GM12878 (cell line): ENCODE measurements at regions not wholly inside any gene's neighbourhood (a gene's known extent, or its start where the extent isn't known, plus 50 kb on each side); places are given as distances from the start of the nearest gene placed in this dataset.

Experiments used
- ATAC-seq: fragments of 200-7000 bp; cut with Tn5 transposase; 3 replicates; pipeline ENCODE4 v1.9.1; 2020; ENCODE audit warnings: mild to moderate bottlenecking, moderate library complexity
- BruUV-seq: library from RNA; stranded (reverse); fragments of 400-500 nt; replicated peaks from 2 replicates; lab custom pipeline; 2021; lab: Mats Ljungman, UMichigan
- CTCF ChIA-PET: fragments of 300-600 bp; sonication (Branson Sonifier 250); formaldehyde crosslinking; extraction: SDS; loops from one replicate; lab custom pipeline; 2021; ENCODE audit warnings: inconsistent platforms; lab: Yijun Ruan, JAX
- POLR2A ChIA-PET: fragments of 350-600 bp; formaldehyde crosslinking; extraction: SDS; loops from one replicate; lab custom pipeline; 2021; ENCODE audit warnings: inconsistent platforms; lab: Charles Lee
- RAD21 ChIA-PET: fragments of 300-600 bp; sonication (Branson Sonifier 250); formaldehyde crosslinking; loops from one replicate; lab custom pipeline; 2023; ENCODE audit warnings: antibody characterized with exemption; ENCODE audit not compliant: unreplicated experiment; lab: Charles Lee
- SMC1A ChIA-PET: fragments of 300-600 bp; sonication (Branson Sonifier 250); formaldehyde crosslinking; loops from one replicate; lab custom pipeline; 2023; ENCODE audit not compliant: unreplicated experiment, uncharacterized antibody; lab: Charles Lee
- DNase-seq: peaks from one replicate; pipeline ENCODE4 v3.0.0-alpha.2; 2011; ENCODE audit warnings: low read depth, low spot score
- FAIRE-seq: peaks from 3 replicates; lab custom pipeline; 2011; peaks lifted over from hg19 to GRCh38; lab: Jason Lieb, UNC
- H2AFZ ChIP-seq: 2 replicates; pipeline ENCODE4 v1.6.0; 2011; ENCODE audit warnings: low read depth, low read length, control low read depth; ENCODE audit not compliant: control insufficient read depth
- H3K27ac ChIP-seq: 2 replicates; pipeline ENCODE4 v1.5.1; 2011; ENCODE audit warnings: control low read depth; ENCODE audit not compliant: control insufficient read depth, insufficient read depth
- H3K27me3 ChIP-seq, 2 experiments: replicated peaks in 1 of 2; 2 replicates each; pipeline versions ENCODE4 v1.6.0 to v1.6.1; 2011; ENCODE audit warnings: low read length in 1 of 2; ENCODE audit not compliant: control insufficient read depth in 2 of 2, insufficient read depth in 2 of 2
- H3K36me3 ChIP-seq, 2 experiments: 2 replicates each; pipeline ENCODE4 v1.5.1; 2011; ENCODE audit warnings: low read length in 1 of 2; ENCODE audit not compliant: control insufficient read depth in 2 of 2, insufficient read depth in 2 of 2
- H3K4me1 ChIP-seq: 2 replicates; pipeline ENCODE4 v1.6.1; 2011; ENCODE audit warnings: mild to moderate bottlenecking, low read length, moderate library complexity, mixed read lengths; ENCODE audit not compliant: control insufficient read depth, insufficient read depth
- H3K4me2 ChIP-seq: 2 replicates; pipeline ENCODE4 v1.6.0; 2011; ENCODE audit warnings: control low read depth; ENCODE audit not compliant: control insufficient read depth, insufficient read depth
- H3K4me3 ChIP-seq: fragments of 200-600 bp; sonication (generic); 2 replicates; pipeline ENCODE4 v1.5.1; 2016
- H3K79me2 ChIP-seq: 2 replicates; pipeline ENCODE4 v1.6.0; 2011; ENCODE audit warnings: low read length; ENCODE audit not compliant: control insufficient read depth, insufficient read depth
- H3K9ac ChIP-seq: 2 replicates; pipeline ENCODE4 v1.8.0; 2011; ENCODE audit warnings: low read length, control low read depth, mixed read lengths; ENCODE audit not compliant: control insufficient read depth, insufficient read depth
- H3K9me3 ChIP-seq: replicated peaks from 3 replicates; pipeline ENCODE4 v1.5.1; 2011; ENCODE audit warnings: mild to moderate bottlenecking, low read length; ENCODE audit not compliant: control insufficient read depth, insufficient read depth
- H4K20me1 ChIP-seq: 2 replicates; pipeline ENCODE4 v1.6.0; 2011; ENCODE audit not compliant: control insufficient read depth, insufficient read depth
- CREB1 ChIP-seq: IDR thresholded peaks from 2 replicates; pipeline ENCODE4 v1.6.1; 2012; ENCODE audit warnings: low read depth, mild to moderate bottlenecking, inconsistent platforms
- CUX1 ChIP-seq: IDR thresholded peaks from 2 replicates; pipeline ENCODE4 v1.6.1; 2012; ENCODE audit warnings: improper control_type of control experiment, low read depth, low read length; ENCODE audit not compliant: insufficient replicate concordance
- FOXM1 ChIP-seq: IDR thresholded peaks from 2 replicates; pipeline ENCODE4 v1.6.1; 2012; ENCODE audit warnings: low read depth, mild to moderate bottlenecking, inconsistent platforms, low read length, moderate library complexity
- LARP7 ChIP-seq: fragments of 450-650 bp; IDR thresholded peaks from 2 replicates; pipeline ENCODE4 v1.6.1; 2017; ENCODE audit warnings: mild to moderate bottlenecking
- MEF2A ChIP-seq: IDR thresholded peaks from 2 replicates; pipeline ENCODE4 v1.6.1; 2011; ENCODE audit warnings: low read depth, mild to moderate bottlenecking, low read length, moderate library complexity; ENCODE audit not compliant: insufficient read depth
- NBN ChIP-seq: fragments of 450-650 bp; IDR thresholded peaks from 2 replicates; pipeline ENCODE4 v1.6.1; 2016
- NFYA ChIP-seq: IDR thresholded peaks from 2 replicates; pipeline ENCODE4 v1.6.1; 2011; ENCODE audit warnings: low read depth, mild to moderate bottlenecking, low read length, improper control_type of control experiment, borderline replicate concordance
- PBX3 ChIP-seq: IDR thresholded peaks from 2 replicates; pipeline ENCODE4 v1.6.1; 2011; ENCODE audit warnings: mild to moderate bottlenecking, low read depth, low read length, moderate library complexity; ENCODE audit not compliant: insufficient replicate concordance
- POLR2AphosphoS5 ChIP-seq: IDR thresholded peaks from 2 replicates; pipeline ENCODE4 v1.6.1; 2011; ENCODE audit warnings: mild to moderate bottlenecking, low read length, inconsistent platforms
- RAD21 ChIP-seq: IDR thresholded peaks from 2 replicates; pipeline ENCODE4 v1.6.1; 2011; ENCODE audit warnings: mild to moderate bottlenecking, low read depth, low read length, moderate library complexity; ENCODE audit not compliant: insufficient read depth
- RCOR1 ChIP-seq: conservative IDR thresholded peaks from 2 replicates; pipeline ENCODE4 v1.6.1; 2012; ENCODE audit warnings: low read depth, low read length, improper control_type of control experiment
- SMAD1 ChIP-seq: fragments of 450-650 bp; IDR thresholded peaks from 2 replicates; pipeline ENCODE4 v1.6.1; 2018; ENCODE audit warnings: mild to moderate bottlenecking, low read depth; ENCODE audit not compliant: partially characterized antibody
- SMARCA5 ChIP-seq: fragments of 450-650 bp; IDR thresholded peaks from 2 replicates; pipeline ENCODE4 v1.6.1; 2017; ENCODE audit warnings: mild to moderate bottlenecking
- SPI1 ChIP-seq: IDR thresholded peaks from 2 replicates; pipeline ENCODE4 v1.6.1; 2011; ENCODE audit warnings: low read depth, mild to moderate bottlenecking, low read length, moderate library complexity, borderline replicate concordance; ENCODE audit not compliant: insufficient read depth
- TCF7 ChIP-seq: IDR thresholded peaks from 2 replicates; pipeline ENCODE4 v1.6.1; 2014; ENCODE audit warnings: antibody characterized with exemption, borderline replicate concordance
- ZSCAN29 ChIP-seq: fragments of 450-650 bp; IDR thresholded peaks from 2 replicates; pipeline ENCODE4 v1.6.1; 2017; ENCODE audit warnings: mild to moderate bottlenecking, moderate library complexity
- ZZZ3 ChIP-seq: IDR thresholded peaks from 2 replicates; pipeline ENCODE4 v1.6.1; 2011; ENCODE audit warnings: low read depth; ENCODE audit not compliant: control insufficient read depth, insufficient read length
- WGBS: methylation state at CpG from one replicate; pipeline ENCODE4 v1.1.6; 2016; ENCODE audit warnings: low lambda C conversion rate; ENCODE audit not compliant: insufficient replicate concordance, insufficient coverage; ENCODE audit errors: missing lambda C conversion rate; 5-methylcytosine and 5-hydroxymethylcytosine counted together
- in situ Hi-C: fragments of 300-500 bp; cut with MboI; formaldehyde crosslinking; loops from 9 replicates; pipeline ENCODE4 v1.14.3; 2018; ENCODE audit warnings: mixed read lengths
- intact Hi-C: fragments of 100-400 bp; cut with micrococcal nuclease; formaldehyde crosslinking; loops from one replicate; pipeline ENCODE4 v1.14.2; 2022; ENCODE audit not compliant: unreplicated experiment
- TF ChIP-seq, protein P1 (sequence below): fragments of 450-650 bp; IDR thresholded peaks from 2 replicates; pipeline ENCODE4 v1.6.1; 2016; ENCODE audit warnings: mild to moderate bottlenecking

DNA sequence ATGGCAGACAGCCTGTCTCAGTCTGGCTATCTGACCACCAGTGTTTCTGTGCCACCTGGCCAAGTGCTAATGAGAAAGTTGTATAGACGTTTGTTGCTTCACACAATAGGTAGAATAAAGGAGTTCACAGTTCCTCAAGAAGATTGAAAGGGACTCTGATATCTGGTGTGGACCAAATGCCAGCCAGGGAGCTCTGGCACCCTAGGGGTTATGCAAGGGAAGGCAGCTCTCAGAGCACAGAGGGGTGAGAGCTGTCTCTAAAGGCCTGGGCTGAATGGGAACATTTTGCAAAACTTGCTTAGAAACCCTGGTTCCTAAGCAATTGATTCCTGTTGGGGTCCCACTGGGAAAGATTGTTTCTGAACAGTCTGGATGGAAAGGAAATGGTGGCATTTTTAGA is 553.8 kb downstream of the EPHA4 start (continued):
- no peak for TF ChIP-seq NBN
- no peak for TF ChIP-seq MEF2A

- in situ Hi-C loops, result no loop called here
- TF ChIP-seq PBX3 (no peak), SMARCA5 (no peak), RCOR1 (no peak), RAD21 (no peak), SPI1 (no peak), ZSCAN29 (no peak), CUX1 (no peak), CREB1 (no peak), TCF7 (no peak), ZZZ3 (no peak), LARP7 (no peak), POLR2AphosphoS5 (no peak), NFYA (no peak), FOXM1 (no peak), SMAD1 (no peak)
- TF ChIP-seq, protein P1, sequence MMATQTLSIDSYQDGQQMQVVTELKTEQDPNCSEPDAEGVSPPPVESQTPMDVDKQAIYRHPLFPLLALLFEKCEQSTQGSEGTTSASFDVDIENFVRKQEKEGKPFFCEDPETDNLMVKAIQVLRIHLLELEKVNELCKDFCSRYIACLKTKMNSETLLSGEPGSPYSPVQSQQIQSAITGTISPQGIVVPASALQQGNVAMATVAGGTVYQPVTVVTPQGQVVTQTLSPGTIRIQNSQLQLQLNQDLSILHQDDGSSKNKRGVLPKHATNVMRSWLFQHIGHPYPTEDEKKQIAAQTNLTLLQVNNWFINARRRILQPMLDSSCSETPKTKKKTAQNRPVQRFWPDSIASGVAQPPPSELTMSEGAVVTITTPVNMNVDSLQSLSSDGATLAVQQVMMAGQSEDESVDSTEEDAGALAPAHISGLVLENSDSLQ, result no peak
Measured at GRCh38 chr2:221019668-221020067, 552.4 kb downstream of the EPHA4 start.

More at GRCh38 chr2:221019668-221020067, 552.4 kb downstream of the EPHA4 start:
- H3K36me3 ChIP-seq, result no peaks in the 10 kb centered on the region
- ChIA-PET RAD21 (interaction anchor here (1.0 kb wide), 1 partner anchor 15 kb away, joined by 7 read pairs; no protein-coding TSS in a partner anchor), SMC1A (interaction anchor here (0.6 to 1.1 kb wide), 2 partner anchors 12 to 81 kb away, joined by 3 read pairs; no protein-coding TSS in a partner anchor), CTCF (no interaction called here), POLR2A (no interaction called here)
- DNase-seq, result no peak
- H3K9ac ChIP-seq, result no peak overlapping the region
- no peak for FAIRE-seq
- no peaks in the 10 kb centered on the region; the same call in 2 of the 3 replicates for H3K9me3 ChIP-seq
- 16% methylated on average over 5 of the region's 5 CpGs for WGBS
- no peak for ATAC-seq
- intact Hi-C loops, result no loop called here
- H4K20me1 ChIP-seq, result no peaks in the 10 kb centered on the region
- H3K4me1 ChIP-seq, result no peaks in the 10 kb centered on the region
- no peak overlapping the region for H2AFZ ChIP-seq
- no TSS peak for BruUV-seq
- no peak overlapping the region for H3K4me2 ChIP-seq
- no peaks in the 10 kb centered on the region for H3K79me2 ChIP-seq
- no peak overlapping the region for H3K27ac ChIP-seq
- H3K4me3 ChIP-seq, result no peak overlapping the region
- no peaks in the 10 kb centered on the region for H3K27me3 ChIP-seq
